Sigmoid colon (tissue), 4 donors: ENCODE measurements at regions not wholly inside any gene's neighbourhood (a gene's known extent, or its start where the extent isn't known, plus 50 kb on each side); places are given as distances from the start of the nearest gene placed in this dataset.

Source experiments
- POLR2A ChIP-seq, 2 donors: fragments of 450-650 bp; IDR thresholded peaks; one replicate each; pipeline ENCODE4 v1.6.1; 2016; ENCODE audit warnings: antibody characterized with exemption in 2 of 2, mild to moderate bottlenecking in 2 of 2, moderate library complexity in 2 of 2
- POLR2AphosphoS5 ChIP-seq, 4 donors: sonication (generic); formaldehyde crosslinking; IDR thresholded peaks; one replicate each; pipeline ENCODE4 v1.6.1; 2017; ENCODE audit warnings: antibody characterized with exemption in 4 of 4
- TF ChIP-seq, protein P1 (sequence below), 4 experiments: fragments of 450-650 bp in 3 of 4; fragments of 200-600 bp in 1 of 4; IDR thresholded peaks; one replicate each; pipeline ENCODE4 v1.5.1; 2016 to 2019; ENCODE audit warnings: antibody characterized with exemption in 4 of 4, mild to moderate bottlenecking in 3 of 4, moderate library complexity in 2 of 4

DNA sequence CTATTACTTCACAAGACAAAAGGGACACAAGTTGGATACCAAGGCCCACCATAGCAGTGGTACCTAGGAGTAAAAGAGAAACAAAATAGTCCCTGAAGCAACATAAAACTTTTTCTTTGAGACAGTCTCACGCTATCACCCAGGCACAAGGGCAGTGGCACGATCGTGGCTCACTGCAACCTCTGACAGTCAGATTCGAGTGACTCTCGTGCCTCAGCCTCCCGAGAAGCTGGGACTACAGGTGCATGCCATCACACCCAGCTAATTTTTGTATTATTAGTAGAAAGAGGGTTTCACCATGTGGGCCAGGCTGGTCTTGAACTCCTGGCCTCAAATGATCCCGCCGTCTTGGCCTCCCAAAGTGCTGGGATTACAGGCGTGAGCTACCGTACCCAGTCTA is 59.0 kb upstream of the KCNMA1 start:
- TF ChIP-seq, protein P1, sequence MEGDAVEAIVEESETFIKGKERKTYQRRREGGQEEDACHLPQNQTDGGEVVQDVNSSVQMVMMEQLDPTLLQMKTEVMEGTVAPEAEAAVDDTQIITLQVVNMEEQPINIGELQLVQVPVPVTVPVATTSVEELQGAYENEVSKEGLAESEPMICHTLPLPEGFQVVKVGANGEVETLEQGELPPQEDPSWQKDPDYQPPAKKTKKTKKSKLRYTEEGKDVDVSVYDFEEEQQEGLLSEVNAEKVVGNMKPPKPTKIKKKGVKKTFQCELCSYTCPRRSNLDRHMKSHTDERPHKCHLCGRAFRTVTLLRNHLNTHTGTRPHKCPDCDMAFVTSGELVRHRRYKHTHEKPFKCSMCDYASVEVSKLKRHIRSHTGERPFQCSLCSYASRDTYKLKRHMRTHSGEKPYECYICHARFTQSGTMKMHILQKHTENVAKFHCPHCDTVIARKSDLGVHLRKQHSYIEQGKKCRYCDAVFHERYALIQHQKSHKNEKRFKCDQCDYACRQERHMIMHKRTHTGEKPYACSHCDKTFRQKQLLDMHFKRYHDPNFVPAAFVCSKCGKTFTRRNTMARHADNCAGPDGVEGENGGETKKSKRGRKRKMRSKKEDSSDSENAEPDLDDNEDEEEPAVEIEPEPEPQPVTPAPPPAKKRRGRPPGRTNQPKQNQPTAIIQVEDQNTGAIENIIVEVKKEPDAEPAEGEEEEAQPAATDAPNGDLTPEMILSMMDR (IDR thresholded peaks at IDR 0.05) = no peak
- TF ChIP-seq POLR2AphosphoS5 (IDR thresholded peaks at IDR 0.05) (no peak), POLR2A (IDR thresholded peaks at IDR 0.05) (no peak)
